Mesendoderm (in vitro differentiated cells): ENCODE measurements at regions not wholly inside any gene's neighbourhood (a gene's known extent, or its start where the extent isn't known, plus 50 kb on each side); places are given as distances from the start of the nearest gene placed in this dataset.
A peak's percentile ranks its signal among the peaks of the same experiment; 100 is the strongest.

Experiments used
- DNase-seq: peaks from one replicate; pipeline ENCODE4 v3.0.0; 2013
- H2AK5ac ChIP-seq: 2 replicates; pipeline ENCODE4 v1.6.1; 2013; ENCODE audit warnings: low read length, inconsistent platforms
- H2BK120ac ChIP-seq: 2 replicates; pipeline ENCODE4 v1.6.1; 2013; ENCODE audit warnings: low read depth, mild to moderate bottlenecking, low read length, moderate library complexity, mixed read lengths
- H2BK15ac ChIP-seq: replicated peaks from 2 replicates; pipeline ENCODE4 v1.6.1; 2013; ENCODE audit warnings: low read depth, mild to moderate bottlenecking, moderate library complexity
- H2BK5ac ChIP-seq: 2 replicates; pipeline ENCODE4 v1.6.1; 2013; ENCODE audit warnings: low read length, inconsistent platforms
- H3K18ac ChIP-seq: 2 replicates; pipeline ENCODE4 v1.6.1; 2013; ENCODE audit warnings: mild to moderate bottlenecking, low read length, mixed read lengths
- H3K23ac ChIP-seq: one replicate; pipeline ENCODE4 v1.6.1; 2013; ENCODE audit warnings: low read length
- H3K27ac ChIP-seq: 2 replicates; pipeline ENCODE4 v1.5.1; 2013; ENCODE audit warnings: low read depth, mild to moderate bottlenecking, inconsistent platforms, low read length, moderate library complexity
- H3K27me3 ChIP-seq: 2 replicates; pipeline ENCODE4 v1.6.1; 2013; ENCODE audit warnings: low read length, control low read depth, mild to moderate bottlenecking, inconsistent platforms; ENCODE audit not compliant: insufficient read depth, poor library complexity
- H3K36me3 ChIP-seq: 2 replicates; pipeline ENCODE4 v1.6.1; 2013; ENCODE audit warnings: low read length, inconsistent platforms; ENCODE audit not compliant: control insufficient read depth, insufficient read depth
- H3K4ac ChIP-seq: one replicate; pipeline ENCODE4 v1.6.1; 2013; ENCODE audit warnings: low read depth, mild to moderate bottlenecking, low read length, moderate library complexity
- H3K4me1 ChIP-seq: 2 replicates; pipeline ENCODE4 v1.6.1; 2013; ENCODE audit warnings: low read depth, low read length, inconsistent platforms; ENCODE audit not compliant: control insufficient read depth
- H3K4me2 ChIP-seq: 2 replicates; pipeline ENCODE4 v1.6.1; 2013; ENCODE audit warnings: low read length
- H3K4me3 ChIP-seq: 2 replicates; pipeline ENCODE4 v1.5.1; 2013; ENCODE audit warnings: mild to moderate bottlenecking, low read length
- H3K56ac ChIP-seq: one replicate; pipeline ENCODE4 v1.6.1; 2013; ENCODE audit warnings: low read length
- H3K79me1 ChIP-seq: 2 replicates; pipeline ENCODE4 v1.6.1; 2013; ENCODE audit warnings: low read length, inconsistent platforms
- H3K79me2 ChIP-seq: 2 replicates; pipeline ENCODE4 v1.6.1; 2013; ENCODE audit warnings: mild to moderate bottlenecking, low read length; ENCODE audit not compliant: control insufficient read depth, insufficient read depth
- H3K9ac ChIP-seq: 2 replicates; pipeline ENCODE4 v1.6.1; 2013; ENCODE audit warnings: low read length, inconsistent platforms
- H4K5ac ChIP-seq: one replicate; pipeline ENCODE4 v1.6.1; 2013; ENCODE audit warnings: low read length
- H4K8ac ChIP-seq: one replicate; pipeline ENCODE4 v1.6.1; 2013; ENCODE audit warnings: low read depth, mild to moderate bottlenecking, control low read depth, low read length, moderate library complexity
- WGBS: extraction: QIAGEN DNeasy Blood & Tissue Kit; methylation state at CpG from one replicate; pipeline ENCODE4 v1.1.7; 2013; ENCODE audit warnings: low lambda C conversion rate, missing lambda C conversion rate; ENCODE audit not compliant: insufficient coverage; ENCODE audit errors: extremely low coverage; 5-methylcytosine and 5-hydroxymethylcytosine counted together

- Histone ChIP-seq H3K4me3 (no peak overlapping the region), H2BK5ac (no peak overlapping the region), H4K5ac (no peak overlapping the region), H4K8ac (no peak overlapping the region), H3K56ac (no peak overlapping the region), H3K23ac (no peak overlapping the region), H3K27me3 (no peaks in the 10 kb centered on the region), H2BK120ac (no peak overlapping the region), H2BK15ac (no peak overlapping the region), H3K18ac (no peak overlapping the region), H3K79me2 (no peaks in the 10 kb centered on the region), H3K36me3 (no peaks in the 10 kb centered on the region), H3K4ac (no peak overlapping the region), H3K4me2 (no peak overlapping the region), H2AK5ac (no peak overlapping the region), H3K4me1 (no peaks in the 10 kb centered on the region), H3K9ac (no peak overlapping the region), H3K27ac (no peak overlapping the region), H3K79me1 (no peaks in the 10 kb centered on the region)
- DNase-seq, result no peak
- no CpG with 5 or more reads among the region's 3 CpGs for WGBS
Observed at GRCh38 chr2:151087377-151087776, 174.3 kb downstream of the RBM43 start.

GRCh38 chr2:151085181-151085611, 176.5 kb downstream of the RBM43 start:
- no peak overlapping the region for H3K27ac ChIP-seq

GRCh38 chr2:151083856-151084795, 177.5 kb downstream of the RBM43 start:
- Histone ChIP-seq H3K79me2 (no peaks in the 10 kb centered on the region), H3K27ac (no peak overlapping the region), H3K79me1 (no peaks in the 10 kb centered on the region), H3K36me3 (no peaks in the 10 kb centered on the region), H2BK120ac (no peak overlapping the region), H3K4ac (no peak overlapping the region), H3K4me1 (no peaks in the 10 kb centered on the region), H3K9ac (no peak overlapping the region), H3K56ac (no peak overlapping the region), H2AK5ac (no peak overlapping the region), H3K23ac (no peak overlapping the region), H3K4me2 (no peak overlapping the region), H4K5ac (no peak overlapping the region), H2BK5ac (no peak overlapping the region), H3K27me3 (no peaks in the 10 kb centered on the region), H2BK15ac (no peak overlapping the region), H4K8ac (no peak overlapping the region), H3K18ac (no peak overlapping the region), H3K4me3 (no peak overlapping the region)
- WGBS, result no CpG with 5 or more reads among the region's 7 CpGs
- no peak for DNase-seq

More at GRCh38 chr2:151085181-151085611, 176.5 kb downstream of the RBM43 start:
- H3K4me1 ChIP-seq, result no peaks in the 10 kb centered on the region
- no peak overlapping the region for H3K4me3 ChIP-seq
- no CpG with 5 or more reads among the region's 1 CpG for WGBS
- no peak overlapping the region for H3K56ac ChIP-seq
- H3K4me2 ChIP-seq, result no peak overlapping the region
- H2AK5ac ChIP-seq, result no peak overlapping the region
- no peak overlapping the region for H3K23ac ChIP-seq
- no peak overlapping the region for H3K4ac ChIP-seq
- H3K36me3 ChIP-seq, result no peaks in the 10 kb centered on the region
- H3K79me1 ChIP-seq, result no peaks in the 10 kb centered on the region
- H2BK5ac ChIP-seq, result no peak overlapping the region
- H3K27me3 ChIP-seq, result no peaks in the 10 kb centered on the region
- H3K79me2 ChIP-seq, result no peaks in the 10 kb centered on the region
- no peak overlapping the region for H3K18ac ChIP-seq
- no peak overlapping the region for H2BK15ac ChIP-seq
- DNase-seq, result no peak
- no peak overlapping the region for H2BK120ac ChIP-seq
- no peak overlapping the region for H3K9ac ChIP-seq
- no peak overlapping the region for H4K5ac ChIP-seq
- no peak overlapping the region for H4K8ac ChIP-seq

GRCh38 chr2:151078889-151079288, 182.8 kb downstream of the RBM43 start:
- Histone ChIP-seq H3K4me3 (no peak overlapping the region), H3K27ac (no peak overlapping the region), H3K4me1 (no peaks in the 10 kb centered on the region), H2AK5ac (no peak overlapping the region), H3K56ac (no peak overlapping the region), H4K8ac (no peak overlapping the region), H3K79me1 (no peaks in the 10 kb centered on the region), H3K4ac (no peak overlapping the region), H3K27me3 (no peaks in the 10 kb centered on the region), H2BK120ac (no peak overlapping the region), H2BK15ac (no peak overlapping the region), H3K36me3 (no peaks in the 10 kb centered on the region), H2BK5ac (no peak overlapping the region), H3K9ac (no peak overlapping the region), H3K79me2 (no peaks in the 10 kb centered on the region), H3K4me2 (no peak overlapping the region), H4K5ac (no peak overlapping the region), H3K18ac (no peak overlapping the region), H3K23ac (no peak overlapping the region)
- DNase-seq, result no peak

GRCh38 chr2:151071906-151072305, 189.8 kb downstream of the RBM43 start:
- no peak for DNase-seq
- no peak overlapping the region for H3K56ac ChIP-seq
- no peaks in the 10 kb centered on the region for H3K27me3 ChIP-seq
- no peak overlapping the region for H3K27ac ChIP-seq
- H3K4me1 ChIP-seq, result no peaks in the 10 kb centered on the region
- H3K36me3 ChIP-seq, result no peaks in the 10 kb centered on the region
- H2BK5ac ChIP-seq, result no peak overlapping the region
- H3K9ac ChIP-seq, result no peak overlapping the region
- H2BK15ac ChIP-seq, result no peak overlapping the region
- H4K8ac ChIP-seq, result no peak overlapping the region
- no peak overlapping the region for H4K5ac ChIP-seq
- no peak overlapping the region for H3K18ac ChIP-seq
- H3K79me1 ChIP-seq, result no peaks in the 10 kb centered on the region
- H2BK120ac ChIP-seq, result no peak overlapping the region
- no peak overlapping the region for H3K23ac ChIP-seq
- no peak overlapping the region for H3K4ac ChIP-seq
- H2AK5ac ChIP-seq, result no peak overlapping the region
- H3K79me2 ChIP-seq, result no peaks in the 10 kb centered on the region
- WGBS, result no CpG with 5 or more reads among the region's 1 CpG
- no peak overlapping the region for H3K4me3 ChIP-seq
- H3K4me2 ChIP-seq, result no peak overlapping the region

- Histone ChIP-seq H3K4me1 (no peaks in the 10 kb centered on the region), H3K79me1 (no peaks in the 10 kb centered on the region), H2BK5ac (no peak overlapping the region), H2BK15ac (no peak overlapping the region), H4K8ac (no peak overlapping the region), H3K18ac (no peak overlapping the region), H3K4me3 (no peak overlapping the region), H2AK5ac (no peak overlapping the region), H3K4ac (no peak overlapping the region), H2BK120ac (no peak overlapping the region), H3K79me2 (no peaks in the 10 kb centered on the region), H4K5ac (no peak overlapping the region), H3K4me2 (no peak overlapping the region), H3K27me3 (no peaks in the 10 kb centered on the region), H3K23ac (no peak overlapping the region), H3K36me3 (no peaks in the 10 kb centered on the region), H3K27ac (no peak overlapping the region), H3K9ac (no peak overlapping the region), H3K56ac (no peak overlapping the region)
- DNase-seq, result peak; percentile 78
- WGBS, result no CpG with 5 or more reads among the region's 2 CpGs
Observed at GRCh38 chr2:151071382-151071781, 190.3 kb downstream of the RBM43 start.
